Sigmoid colon (tissue), 6 donors: ENCODE measurements at regions not wholly inside any gene's neighbourhood (a gene's known extent, or its start where the extent isn't known, plus 50 kb on each side); places are given as distances from the start of the nearest gene placed in this dataset.
"Not testable (repeated sequence)": the region's sequence is repeated elsewhere in the genome, so short reads cannot be mapped to it uniquely, and the experiment has no call there.

Experiments used
- DNase-seq: peaks from one replicate; pipeline ENCODE4 v3.0.0-alpha.2; 2019
- H3K27ac ChIP-seq, 4 donors: fragments of 200-600 bp; sonication (generic); one replicate each; pipeline ENCODE4 v1.5.1; 2016 to 2019; ENCODE audit warnings: mild to moderate bottlenecking in 1 of 4
- H3K27me3 ChIP-seq, 3 donors: fragments of 200-600 bp; sonication (generic); one replicate each; pipeline ENCODE4 v1.5.1; 2019; ENCODE audit warnings: mild to moderate bottlenecking in 1 of 3
- H3K36me3 ChIP-seq, 4 donors: fragments of 200-600 bp; sonication (generic); one replicate each; pipeline ENCODE4 v1.5.1; 2016 to 2019
- H3K4me1 ChIP-seq, 4 donors: fragments of 200-600 bp; sonication (generic); one replicate each; pipeline ENCODE4 v1.5.1; 2017 to 2019
- H3K4me3 ChIP-seq, 4 donors: fragments of 200-600 bp; sonication (generic); one replicate each; pipeline ENCODE4 v1.5.1; 2017 to 2019; ENCODE audit warnings: mild to moderate bottlenecking in 2 of 4, moderate library complexity in 1 of 4
- H3K9me3 ChIP-seq, 4 donors: fragments of 200-600 bp in 3 of 4; sonication (generic) in 3 of 4; one replicate each; pipeline versions ENCODE4 v1.5.1 to v1.6.1; 2013 to 2019
- CTCF ChIP-seq, 4 experiments: fragments of 450-650 bp in 3 of 4; fragments of 200-600 bp in 1 of 4; IDR thresholded peaks; one replicate each; pipeline ENCODE4 v1.5.1; 2016 to 2019; ENCODE audit warnings: antibody characterized with exemption in 4 of 4, mild to moderate bottlenecking in 3 of 4, moderate library complexity in 2 of 4
- EP300 ChIP-seq, 4 donors: sonication (generic); formaldehyde crosslinking; IDR thresholded peaks; one replicate each; pipeline ENCODE4 v1.6.1; 2017; ENCODE audit warnings: antibody characterized with exemption in 4 of 4
- POLR2A ChIP-seq, 2 donors: fragments of 450-650 bp; IDR thresholded peaks; one replicate each; pipeline ENCODE4 v1.6.1; 2016; ENCODE audit warnings: antibody characterized with exemption in 2 of 2, mild to moderate bottlenecking in 2 of 2, moderate library complexity in 2 of 2
- POLR2AphosphoS5 ChIP-seq, 4 donors: sonication (generic); formaldehyde crosslinking; IDR thresholded peaks; one replicate each; pipeline ENCODE4 v1.6.1; 2017; ENCODE audit warnings: antibody characterized with exemption in 4 of 4
- WGBS, 2 donors: extraction: QIAGEN DNeasy Blood & Tissue Kit; methylation state at CpG; one replicate each; pipeline ENCODE4 v1.1.7; 2013; 5-methylcytosine and 5-hydroxymethylcytosine counted together
- intact Hi-C: fragments of 100-400 bp; cut with DNase I; formaldehyde crosslinking; loops from one replicate; pipeline ENCODE4 v1.15.1; 2023
- donor health status: healthy with polysubstance abuse.
- donor health status: healthy.

GRCh38 chr3:102348904-102349303 is 85.9 kb upstream of the ZPLD1 start:
- no peak for TF ChIP-seq CTCF (IDR thresholded peaks at IDR 0.05)
- TF ChIP-seq POLR2AphosphoS5 (IDR thresholded peaks at IDR 0.05) = no peak
- TF ChIP-seq EP300 (IDR thresholded peaks at IDR 0.05) = no peak
- TF ChIP-seq POLR2A (IDR thresholded peaks at IDR 0.05) = no peak

GRCh38 chr3:102353148-102353547 is 81.7 kb upstream of the ZPLD1 start:
- no peak for TF ChIP-seq EP300 (IDR thresholded peaks at IDR 0.05)
- no peak for TF ChIP-seq CTCF (IDR thresholded peaks at IDR 0.05)
- intact Hi-C loops = no loop called here

More at GRCh38 chr3:102348904-102349303, 85.9 kb upstream of the ZPLD1 start:
- H3K36me3 ChIP-seq = no peaks in the 10 kb centered on the region
- no peak overlapping the region for H3K4me3 ChIP-seq
- H3K9me3 ChIP-seq = no peaks in the 10 kb centered on the region
- no peaks in the 10 kb centered on the region for H3K4me1 ChIP-seq
- intact Hi-C loops = no loop called here
- WGBS, 2 donors = 73 to 78% methylated on average over 2 of the region's 2 CpGs
- H3K27ac ChIP-seq = no peak overlapping the region
- H3K27me3 ChIP-seq = no peaks in the 10 kb centered on the region
- DNase-seq = no peak

GRCh38 chr3:102353805-102354204 is 81.0 kb upstream of the ZPLD1 start:
- TF ChIP-seq EP300 (IDR thresholded peaks at IDR 0.05) (no peak), POLR2AphosphoS5 (IDR thresholded peaks at IDR 0.05) (no peak), CTCF (IDR thresholded peaks at IDR 0.05) (no peak)
- H3K27ac ChIP-seq = no peak overlapping the region
- H3K36me3 ChIP-seq = no peaks in the 10 kb centered on the region
- no peaks in the 10 kb centered on the region for H3K9me3 ChIP-seq
- H3K4me3 ChIP-seq = no peak overlapping the region
- H3K27me3 ChIP-seq = no peaks in the 10 kb centered on the region
- intact Hi-C loops = no loop called here
- no peaks in the 10 kb centered on the region for H3K4me1 ChIP-seq
- DNase-seq = no peak
- WGBS, 2 donors = 66 to 86% methylated on average over 1 of the region's 1 CpG

More at GRCh38 chr3:102353148-102353547, 81.7 kb upstream of the ZPLD1 start:
- Histone ChIP-seq H3K4me1 (no peaks in the 10 kb centered on the region), H3K27ac (no peak overlapping the region), H3K4me3 (no peak overlapping the region), H3K36me3 (no peaks in the 10 kb centered on the region), H3K27me3 (no peaks in the 10 kb centered on the region), H3K9me3 (no peaks in the 10 kb centered on the region)
- WGBS, 2 donors = 77 to 84% methylated on average over 4 of the region's 4 CpGs
- no peak for DNase-seq

GRCh38 chr3:102354818-102355515 is 79.8 kb upstream of the ZPLD1 start:
- no peak overlapping the region for H3K27ac ChIP-seq
- TF ChIP-seq CTCF (IDR thresholded peaks at IDR 0.05) = no peak
- no peak for TF ChIP-seq POLR2A (IDR thresholded peaks at IDR 0.05)
- no peak for TF ChIP-seq POLR2AphosphoS5 (IDR thresholded peaks at IDR 0.05)
- no peak for TF ChIP-seq EP300 (IDR thresholded peaks at IDR 0.05)

GRCh38 chr3:102356506-102356905 is 78.3 kb upstream of the ZPLD1 start:
- WGBS, 2 donors = 81 to 83% methylated on average over 2 of the region's 2 CpGs
- intact Hi-C loops = no loop called here
- no peaks in the 10 kb centered on the region for H3K27me3 ChIP-seq

More at GRCh38 chr3:102354818-102355515, 79.8 kb upstream of the ZPLD1 start:
- no peaks in the 10 kb centered on the region for H3K27me3 ChIP-seq
- H3K36me3 ChIP-seq = no peaks in the 10 kb centered on the region
- DNase-seq = no peak
- intact Hi-C loops = no loop called here
- no peaks in the 10 kb centered on the region for H3K4me1 ChIP-seq
- no peak overlapping the region for H3K4me3 ChIP-seq
- H3K9me3 ChIP-seq = no peaks in the 10 kb centered on the region

GRCh38 chr3:102357313-102357712 is 77.5 kb upstream of the ZPLD1 start:
- H3K4me1 ChIP-seq, H3K27me3 ChIP-seq, DNase-seq, H3K36me3 ChIP-seq, intact Hi-C loops, H3K9me3 ChIP-seq, H3K4me3 ChIP-seq, H3K27ac ChIP-seq: not testable (repeated sequence)
- WGBS, 2 donors = 80 to 84% methylated on average over 9 of the region's 9 CpGs

More at GRCh38 chr3:102356506-102356905, 78.3 kb upstream of the ZPLD1 start:
- Histone ChIP-seq H3K4me3 (no peak overlapping the region), H3K9me3 (no peaks in the 10 kb centered on the region), H3K27ac (no peak overlapping the region), H3K4me1 (no peaks in the 10 kb centered on the region), H3K36me3 (no peaks in the 10 kb centered on the region)
- TF ChIP-seq EP300 (IDR thresholded peaks at IDR 0.05) (no peak), POLR2A (IDR thresholded peaks at IDR 0.05) (no peak), CTCF (IDR thresholded peaks at IDR 0.05) (no peak), POLR2AphosphoS5 (IDR thresholded peaks at IDR 0.05) (no peak)
- no peak for DNase-seq
